ENCODE measurements at regions not wholly inside any gene's neighbourhood (a gene's known extent, or its start where the extent isn't known, plus 50 kb on each side); places are given as distances from the start of the nearest gene placed in this dataset.
A peak's percentile ranks its signal among the peaks of the same experiment; 100 is the strongest.

- Histone ChIP-seq H3K4me3 (ENCODE audit: low read depth in 1 of 2, low read length in 2 of 2) (no peak overlapping the region), H3K27ac (ENCODE audit: low read depth, low read length) (no peak overlapping the region), H3K4me1 (ENCODE audit: control insufficient read depth in 1 of 2, insufficient read depth in 2 of 2, low read length in 2 of 2) (peaks cover 4 to 7% of the 10 kb centered on the region in 2 donors)
Observed at GRCh38 chr7:25494896-25495295, 266.6 kb upstream of the NPVF start.

GRCh38 chr7:25495342-25496250 lies 267.3 kb upstream of the NPVF start:
- no peak overlapping the region for H3K9ac ChIP-seq (ENCODE audit: low read depth in 1 of 2, low read length in 2 of 2)
- H3K9me3 ChIP-seq (ENCODE audit: control insufficient read depth in 1 of 2, low read length in 2 of 2) = no peaks in the 10 kb centered on the region
- peaks cover 4 to 7% of the 10 kb centered on the region in 2 donors for H3K4me1 ChIP-seq (ENCODE audit: control insufficient read depth in 1 of 2, insufficient read depth in 2 of 2, low read length in 2 of 2)
- H3K27ac ChIP-seq (ENCODE audit: low read depth, low read length) = no peak overlapping the region
- H3K4me3 ChIP-seq (ENCODE audit: low read depth in 1 of 2, low read length in 2 of 2) = no peak overlapping the region
- H3K36me3 ChIP-seq (ENCODE audit: control insufficient read depth in 1 of 2, insufficient read depth in 2 of 2, low read length in 2 of 2) = no peaks in the 10 kb centered on the region
- H3K27me3 ChIP-seq (ENCODE audit: control insufficient read depth in 1 of 2, insufficient read depth in 2 of 2, low read length in 2 of 2) = peaks cover 0 to 5% of the 10 kb centered on the region in 2 donors

More at GRCh38 chr7:25494896-25495295, 266.6 kb upstream of the NPVF start:
- peaks cover 0 to 5% of the 10 kb centered on the region in 2 donors for H3K27me3 ChIP-seq (ENCODE audit: control insufficient read depth in 1 of 2, insufficient read depth in 2 of 2, low read length in 2 of 2)
- no peak overlapping the region for H3K9ac ChIP-seq (ENCODE audit: low read depth in 1 of 2, low read length in 2 of 2)
- no peaks in the 10 kb centered on the region for H3K36me3 ChIP-seq (ENCODE audit: control insufficient read depth in 1 of 2, insufficient read depth in 2 of 2, low read length in 2 of 2)
- H3K9me3 ChIP-seq (ENCODE audit: control insufficient read depth in 1 of 2, low read length in 2 of 2) = no peaks in the 10 kb centered on the region

DNA sequence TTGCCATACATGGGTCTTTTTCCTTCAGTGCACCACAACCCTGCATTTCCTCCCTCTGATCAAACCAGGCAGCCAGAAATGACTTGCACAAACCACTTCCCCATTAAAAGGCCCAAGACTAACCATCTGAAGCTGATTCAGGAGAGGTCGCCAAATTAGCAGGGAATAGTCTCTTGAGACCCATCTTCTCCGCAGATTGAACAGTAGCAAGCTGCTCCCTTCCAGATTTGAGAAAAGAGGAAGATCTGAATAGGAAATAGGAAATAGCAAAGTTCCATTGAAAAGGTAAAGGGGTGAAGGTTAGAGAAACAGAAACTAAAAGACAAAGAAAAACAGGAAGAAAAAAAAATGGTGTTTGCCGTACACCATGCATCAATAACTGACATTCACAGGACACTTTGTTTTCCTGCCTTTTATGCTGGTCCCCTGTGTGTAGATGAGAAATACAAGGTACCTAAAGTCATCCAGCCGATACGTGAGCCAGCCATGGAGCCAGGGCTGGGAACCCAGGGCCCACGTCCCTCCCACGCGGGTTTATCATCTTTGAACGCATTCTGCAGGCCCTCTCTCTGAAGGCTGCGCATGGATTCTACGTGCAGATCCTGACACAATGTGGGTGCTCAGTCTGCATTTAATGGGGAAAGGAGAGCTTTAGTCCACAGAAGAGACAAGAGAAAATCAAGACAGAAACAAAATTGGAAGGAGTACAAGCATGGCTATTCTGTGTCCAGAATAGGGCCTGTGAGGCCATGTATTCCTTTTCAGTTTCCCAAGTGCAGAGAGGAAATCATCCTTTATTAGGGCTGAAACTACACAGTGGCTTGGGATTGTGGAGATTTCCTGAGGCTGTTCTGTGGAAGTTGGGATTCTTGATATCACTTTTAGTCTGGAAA lies 268.4 kb upstream of the NPVF start:
- Histone ChIP-seq H3K27me3 (ENCODE audit: control insufficient read depth in 1 of 2, insufficient read depth in 2 of 2, low read length in 2 of 2) (peaks cover 0 to 5% of the 10 kb centered on the region in 2 donors), H3K4me1 (ENCODE audit: control insufficient read depth in 1 of 2, insufficient read depth in 2 of 2, low read length in 2 of 2) (peaks cover 4 to 7% of the 10 kb centered on the region in 2 donors), H3K9ac (ENCODE audit: low read depth in 1 of 2, low read length in 2 of 2) (no peak overlapping the region), H3K27ac (ENCODE audit: low read depth, low read length) (no peak overlapping the region), H3K4me3 (ENCODE audit: low read depth in 1 of 2, low read length in 2 of 2) (peak overlapping the region in 1 of 2 donors; percentile 30), H3K36me3 (ENCODE audit: control insufficient read depth in 1 of 2, insufficient read depth in 2 of 2, low read length in 2 of 2) (no peaks in the 10 kb centered on the region), H3K9me3 (ENCODE audit: control insufficient read depth in 1 of 2, low read length in 2 of 2) (no peaks in the 10 kb centered on the region)

GRCh38 chr7:25500393-25500921 lies 272.2 kb upstream of the NPVF start:
- Histone ChIP-seq H3K9me3 (ENCODE audit: control insufficient read depth in 1 of 2, low read length in 2 of 2) (no peaks in the 10 kb centered on the region), H3K36me3 (ENCODE audit: control insufficient read depth in 1 of 2, insufficient read depth in 2 of 2, low read length in 2 of 2) (no peaks in the 10 kb centered on the region), H3K9ac (ENCODE audit: low read depth in 1 of 2, low read length in 2 of 2) (no peak overlapping the region), H3K27ac (ENCODE audit: low read depth, low read length) (no peak overlapping the region), H3K27me3 (ENCODE audit: control insufficient read depth in 1 of 2, insufficient read depth in 2 of 2, low read length in 2 of 2) (peaks cover 0 to 5% of the 10 kb centered on the region in 2 donors), H3K4me3 (ENCODE audit: low read depth in 1 of 2, low read length in 2 of 2) (no peak overlapping the region), H3K4me1 (ENCODE audit: control insufficient read depth in 1 of 2, insufficient read depth in 2 of 2, low read length in 2 of 2) (peaks cover 4 to 6% of the 10 kb centered on the region in 2 donors)

DNA sequence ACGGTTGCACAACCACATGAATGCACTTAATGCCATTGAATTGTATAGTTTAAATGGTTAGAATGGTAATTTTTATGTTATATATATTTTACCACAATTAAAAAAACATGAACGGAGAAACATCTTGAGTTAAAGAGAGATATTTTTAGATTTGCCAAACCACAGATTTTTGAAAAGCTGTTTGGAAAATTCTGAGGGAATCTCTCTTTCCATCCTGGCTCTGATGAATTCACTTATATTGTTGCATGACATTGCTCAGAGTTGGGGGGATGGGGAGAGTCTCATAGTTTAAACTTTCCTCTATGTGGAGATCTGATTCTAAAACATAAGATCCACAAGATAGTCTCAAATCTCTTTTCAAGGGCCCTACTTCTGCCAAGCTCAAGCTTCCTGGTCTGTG lies 275.0 kb upstream of the NPVF start:
- no peak overlapping the region for H3K9ac ChIP-seq (ENCODE audit: low read depth in 1 of 2, low read length in 2 of 2)
- no peaks in the 10 kb centered on the region for H3K36me3 ChIP-seq (ENCODE audit: control insufficient read depth in 1 of 2, insufficient read depth in 2 of 2, low read length in 2 of 2)
- H3K9me3 ChIP-seq (ENCODE audit: control insufficient read depth in 1 of 2, low read length in 2 of 2) = no peaks in the 10 kb centered on the region
- H3K27me3 ChIP-seq (ENCODE audit: control insufficient read depth in 1 of 2, insufficient read depth in 2 of 2, low read length in 2 of 2) = peaks cover 0 to 5% of the 10 kb centered on the region in 2 donors
- no peaks in the 10 kb centered on the region for H3K4me1 ChIP-seq (ENCODE audit: control insufficient read depth in 1 of 2, insufficient read depth in 2 of 2, low read length in 2 of 2)
- H3K4me3 ChIP-seq (ENCODE audit: low read depth in 1 of 2, low read length in 2 of 2) = no peak overlapping the region
- H3K27ac ChIP-seq (ENCODE audit: low read depth, low read length) = no peak overlapping the region

DNA sequence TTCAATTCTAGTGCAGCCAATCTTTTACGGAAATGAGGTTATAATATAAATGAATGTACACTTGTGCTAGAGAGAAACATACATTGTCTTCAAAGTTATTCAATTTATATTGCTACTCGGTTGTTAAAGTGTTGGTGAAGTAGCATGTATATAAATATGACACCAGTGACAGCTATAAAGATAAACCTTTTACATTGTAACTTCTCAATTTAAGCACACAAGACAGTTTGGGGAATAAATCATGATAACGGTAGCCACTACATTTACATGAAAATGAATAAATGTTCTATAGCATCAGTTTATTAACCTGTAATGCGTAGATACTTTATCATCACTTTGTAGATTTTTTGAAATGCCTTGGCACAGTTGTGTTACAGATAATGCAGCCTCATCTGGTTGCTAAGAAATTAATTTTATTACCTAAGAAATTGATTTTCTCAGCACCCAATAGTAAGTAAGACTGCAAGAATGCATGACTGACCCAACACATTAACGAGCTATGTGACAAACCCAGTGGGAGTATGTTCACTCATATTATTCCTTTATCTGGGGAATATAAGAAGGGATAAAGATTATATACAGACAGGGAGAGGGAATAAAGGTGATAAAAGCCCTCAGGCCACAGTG lies 283.9 kb upstream of the NPVF start:
- no peaks in the 10 kb centered on the region for H3K4me1 ChIP-seq (ENCODE audit: control insufficient read depth in 1 of 2, insufficient read depth in 2 of 2, low read length in 2 of 2)
- H3K9me3 ChIP-seq (ENCODE audit: control insufficient read depth in 1 of 2, low read length in 2 of 2) = no peaks in the 10 kb centered on the region
- no peak overlapping the region for H3K4me3 ChIP-seq (ENCODE audit: low read depth in 1 of 2, low read length in 2 of 2)
- no peak overlapping the region for H3K9ac ChIP-seq (ENCODE audit: low read depth in 1 of 2, low read length in 2 of 2)
- H3K27me3 ChIP-seq (ENCODE audit: control insufficient read depth in 1 of 2, insufficient read depth in 2 of 2, low read length in 2 of 2) = no peaks in the 10 kb centered on the region
- no peak overlapping the region for H3K27ac ChIP-seq (ENCODE audit: low read depth, low read length)
- H3K36me3 ChIP-seq (ENCODE audit: control insufficient read depth in 1 of 2, insufficient read depth in 2 of 2, low read length in 2 of 2) = no peaks in the 10 kb centered on the region

DNA sequence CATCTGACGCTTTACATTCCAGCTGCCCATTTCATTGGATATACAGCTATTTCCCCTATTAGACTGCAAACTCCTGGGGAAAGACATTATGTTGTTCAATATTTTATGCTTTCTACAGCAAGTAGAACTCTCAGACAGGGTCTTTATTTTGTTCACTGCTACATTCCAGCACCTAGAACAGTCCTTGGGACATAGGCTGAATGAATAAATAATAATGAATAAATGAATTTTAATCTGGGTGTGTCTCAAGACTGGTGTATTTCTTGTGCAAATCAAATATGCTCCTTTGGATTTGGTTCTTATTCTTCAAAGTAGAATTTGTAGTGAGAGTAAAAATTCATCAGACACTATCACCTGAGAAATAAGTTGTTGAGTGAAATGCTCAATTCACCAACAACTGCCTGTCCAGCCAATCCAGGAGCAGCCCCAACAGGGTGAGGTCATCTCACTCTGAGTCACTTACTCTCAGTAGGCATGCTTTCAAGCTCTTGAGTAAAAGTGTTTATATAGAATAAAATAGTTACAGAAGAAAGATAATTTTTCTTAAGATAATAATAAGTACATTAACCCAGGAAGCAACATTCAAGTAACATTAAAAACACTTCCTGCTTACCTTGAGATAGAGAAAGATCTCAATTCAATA lies 287.5 kb upstream of the NPVF start:
- Histone ChIP-seq H3K9me3 (ENCODE audit: control insufficient read depth in 1 of 2, low read length in 2 of 2) (no peaks in the 10 kb centered on the region), H3K36me3 (ENCODE audit: control insufficient read depth in 1 of 2, insufficient read depth in 2 of 2, low read length in 2 of 2) (no peaks in the 10 kb centered on the region), H3K4me1 (ENCODE audit: control insufficient read depth in 1 of 2, insufficient read depth in 2 of 2, low read length in 2 of 2) (no peaks in the 10 kb centered on the region), H3K27ac (ENCODE audit: low read depth, low read length) (no peak overlapping the region), H3K9ac (ENCODE audit: low read depth in 1 of 2, low read length in 2 of 2) (no peak overlapping the region), H3K4me3 (ENCODE audit: low read depth in 1 of 2, low read length in 2 of 2) (no peak overlapping the region), H3K27me3 (ENCODE audit: control insufficient read depth in 1 of 2, insufficient read depth in 2 of 2, low read length in 2 of 2) (no peaks in the 10 kb centered on the region)

GRCh38 chr7:25517906-25518305 lies 289.6 kb upstream of the NPVF start:
- no peaks in the 10 kb centered on the region for H3K4me1 ChIP-seq (ENCODE audit: control insufficient read depth in 1 of 2, insufficient read depth in 2 of 2, low read length in 2 of 2)
- H3K4me3 ChIP-seq (ENCODE audit: low read depth in 1 of 2, low read length in 2 of 2) = no peak overlapping the region
- no peaks in the 10 kb centered on the region for H3K9me3 ChIP-seq (ENCODE audit: control insufficient read depth in 1 of 2, low read length in 2 of 2)
- no peaks in the 10 kb centered on the region for H3K36me3 ChIP-seq (ENCODE audit: control insufficient read depth in 1 of 2, insufficient read depth in 2 of 2, low read length in 2 of 2)
- H3K9ac ChIP-seq (ENCODE audit: low read depth in 1 of 2, low read length in 2 of 2) = no peak overlapping the region
- H3K27ac ChIP-seq (ENCODE audit: low read depth, low read length) = no peak overlapping the region
- peaks cover 0 to 2% of the 10 kb centered on the region in 2 donors for H3K27me3 ChIP-seq (ENCODE audit: control insufficient read depth in 1 of 2, insufficient read depth in 2 of 2, low read length in 2 of 2)

DNA sequence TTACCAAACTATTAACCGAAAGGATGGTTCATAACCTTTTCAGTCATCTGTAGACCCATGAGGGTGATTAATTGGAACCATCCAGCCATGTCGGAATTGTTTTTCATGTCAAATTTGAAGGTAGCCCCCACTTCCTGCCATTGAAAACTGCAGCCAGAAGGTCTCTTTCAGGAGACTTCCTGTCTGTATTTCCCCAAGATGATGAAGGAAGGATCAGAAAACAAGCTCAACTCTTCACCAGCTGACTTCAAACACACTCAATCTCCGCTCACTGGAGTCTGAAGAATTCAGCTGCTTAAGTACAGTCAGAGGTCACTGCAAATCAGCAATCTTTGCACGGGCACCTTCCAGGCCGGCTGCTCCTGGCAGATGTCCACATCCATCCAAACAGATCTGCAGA lies 291.7 kb upstream of the NPVF start:
- H3K4me1 ChIP-seq (ENCODE audit: control insufficient read depth in 1 of 2, insufficient read depth in 2 of 2, low read length in 2 of 2) = no peaks in the 10 kb centered on the region
- no peaks in the 10 kb centered on the region for H3K36me3 ChIP-seq (ENCODE audit: control insufficient read depth in 1 of 2, insufficient read depth in 2 of 2, low read length in 2 of 2)
- peaks cover 0 to 2% of the 10 kb centered on the region in 2 donors for H3K27me3 ChIP-seq (ENCODE audit: control insufficient read depth in 1 of 2, insufficient read depth in 2 of 2, low read length in 2 of 2)
- H3K9ac ChIP-seq (ENCODE audit: low read depth in 1 of 2, low read length in 2 of 2) = no peak overlapping the region
- no peak overlapping the region for H3K4me3 ChIP-seq (ENCODE audit: low read depth in 1 of 2, low read length in 2 of 2)
- no peak overlapping the region for H3K27ac ChIP-seq (ENCODE audit: low read depth, low read length)
- H3K9me3 ChIP-seq (ENCODE audit: control insufficient read depth in 1 of 2, low read length in 2 of 2) = no peaks in the 10 kb centered on the region
